ENCODE measurements at regions not wholly inside any gene's neighbourhood (a gene's known extent, or its start where the extent isn't known, plus 50 kb on each side); places are given as distances from the start of the nearest gene placed in this dataset.

- TF ChIP-seq POLR2A (IDR thresholded peaks at IDR 0.05) (no peak), CTCF (IDR thresholded peaks at IDR 0.05) (no peak)
These were observed 95.5 kb downstream of the QRSL1 start for GRCh38 chr6:106724848-106725247.

Data from esophagus squamous epithelium (tissue), 4 donors.